ENCODE measurements at regions not wholly inside any gene's neighbourhood (a gene's known extent, or its start where the extent isn't known, plus 50 kb on each side); places are given as distances from the start of the nearest gene placed in this dataset.

- no peaks in the 10 kb centered on the region for H3K79me2 ChIP-seq (ENCODE audit: insufficient read depth, low read length)
- no peaks in the 10 kb centered on the region for H3K36me3 ChIP-seq (ENCODE audit: control insufficient read depth in 1 of 2, insufficient read depth in 2 of 2, low read length in 2 of 2)
- H3K4me1 ChIP-seq (ENCODE audit: control insufficient read depth in 1 of 2, insufficient read depth in 2 of 2, low read length in 2 of 2) = no peaks in the 10 kb centered on the region
- ATAC-seq (no peak), DNase-seq (ENCODE audit: low read depth, low spot score) (no peak)
- BruUV-seq (replicated peaks) = no TSS peak
- H3K9me2 ChIP-seq (ENCODE audit: insufficient read depth) = no peaks in the 10 kb centered on the region
- RAD21 ChIA-PET (ENCODE audit: low non-redundant PET in 1 of 2, low total read pairs in 2 of 2, uncharacterized antibody in 2 of 2, unreplicated experiment in 2 of 2) = no interaction called here
- H3K4me2 ChIP-seq (ENCODE audit: low read length) = no peak overlapping the region
- H3K27me3 ChIP-seq (ENCODE audit: insufficient read depth, low read length) = peaks cover 5% of the 10 kb centered on the region; the same call in 1 of the 2 replicates
- intact Hi-C loops (cut with micrococcal nuclease) = no loop called here
- no peaks in the 10 kb centered on the region for H3K9me3 ChIP-seq (ENCODE audit: control insufficient read depth in 1 of 2, insufficient read depth in 1 of 2, low read depth in 1 of 2, low read length in 2 of 2)
- H2AFZ ChIP-seq (ENCODE audit: low read depth, low read length, poor library complexity, severe bottlenecking) = no peak overlapping the region
- H3K9ac ChIP-seq (ENCODE audit: low read length) = no peak overlapping the region
- no peak overlapping the region for H3K4me3 ChIP-seq (replicated peaks in 1 of 2; ENCODE audit: low read depth in 1 of 2, low read length in 2 of 2)
- no peaks in the 10 kb centered on the region for H4K20me1 ChIP-seq (ENCODE audit: insufficient read depth)
- POLR2A ChIA-PET = interaction anchor here (0.6 kb wide), 1 partner anchor 12 kb away, joined by 3 read pairs; no protein-coding TSS in a partner anchor
- CTCF ChIA-PET = no interaction called here
- H3K27ac ChIP-seq (ENCODE audit: low read depth, low read length) = no peak overlapping the region
- TF ChIP-seq ATF3 (IDR thresholded peaks at IDR 0.05) (no peak), POLR2AphosphoS5 (IDR thresholded peaks at IDR 0.05; ENCODE audit: low read depth, low read length) (no peak), TCF7L2 (IDR thresholded peaks at IDR 0.05; ENCODE audit: borderline replicate concordance, extremely low read depth, insufficient read depth, insufficient read length) (no peak), RAD21 (IDR thresholded peaks at IDR 0.05; ENCODE audit: low read depth) (no peak), CEBPB (IDR thresholded peaks at IDR 0.05; ENCODE audit: low read depth) (no peak), REST (IDR thresholded peaks at IDR 0.05; ENCODE audit: low read depth) (no peak), ZNF274 (IDR thresholded peaks at IDR 0.05; ENCODE audit: low read depth, low read length) (no peak), ZBTB33 (IDR thresholded peaks at IDR 0.05; ENCODE audit: extremely low read depth, insufficient replicate concordance, low read length) (no peak), CBX3 (IDR thresholded peaks at IDR 0.05; ENCODE audit: low read depth) (no peak), JUND (IDR thresholded peaks at IDR 0.05) (no peak), SIN3A (IDR thresholded peaks at IDR 0.05; ENCODE audit: low read depth) (no peak), EZH2 (IDR thresholded peaks at IDR 0.05) (no peak), EZH2phosphoT487 (IDR thresholded peaks at IDR 0.05; ENCODE audit: borderline replicate concordance) (no peak)
Observed at GRCh38 chr7:24133691-24134090, 150.3 kb upstream of the NPY start.
